HG02798 (cell line): ENCODE measurements at regions not wholly inside any gene's neighbourhood (a gene's known extent, or its start where the extent isn't known, plus 50 kb on each side); places are given as distances from the start of the nearest gene placed in this dataset.
"Not testable (repeated sequence)": the region's sequence is repeated elsewhere in the genome, so short reads cannot be mapped to it uniquely, and the experiment has no call there.

Experiments used
- ATAC-seq: cut with Tn5 transposase; IDR thresholded peaks from one replicate; pipeline ENCODE4 v1.9.1; 2021; ENCODE audit warnings: mild to moderate bottlenecking; ENCODE audit not compliant: unreplicated experiment, poor library complexity

GRCh38 chr15:99481113-99481950 lies 84.5 kb upstream of the MEF2A start:
- ATAC-seq = no peak

DNA sequence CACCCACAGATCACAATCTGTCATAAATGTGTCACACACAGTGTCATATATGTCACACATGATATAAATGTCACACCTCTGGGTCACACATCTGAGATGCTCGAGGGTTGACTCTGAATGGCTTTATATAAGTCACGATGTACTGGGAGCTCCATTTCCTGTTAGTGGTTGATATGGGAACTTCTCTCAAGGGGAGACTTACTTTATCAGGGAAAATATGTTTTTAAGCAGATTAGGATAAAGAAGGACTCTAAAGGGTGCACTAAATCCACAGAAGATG lies 83.9 kb upstream of the MEF2A start:
- no peak for ATAC-seq

GRCh38 chr15:99482993-99483392 lies 82.8 kb upstream of the MEF2A start:
- ATAC-seq = no peak

DNA sequence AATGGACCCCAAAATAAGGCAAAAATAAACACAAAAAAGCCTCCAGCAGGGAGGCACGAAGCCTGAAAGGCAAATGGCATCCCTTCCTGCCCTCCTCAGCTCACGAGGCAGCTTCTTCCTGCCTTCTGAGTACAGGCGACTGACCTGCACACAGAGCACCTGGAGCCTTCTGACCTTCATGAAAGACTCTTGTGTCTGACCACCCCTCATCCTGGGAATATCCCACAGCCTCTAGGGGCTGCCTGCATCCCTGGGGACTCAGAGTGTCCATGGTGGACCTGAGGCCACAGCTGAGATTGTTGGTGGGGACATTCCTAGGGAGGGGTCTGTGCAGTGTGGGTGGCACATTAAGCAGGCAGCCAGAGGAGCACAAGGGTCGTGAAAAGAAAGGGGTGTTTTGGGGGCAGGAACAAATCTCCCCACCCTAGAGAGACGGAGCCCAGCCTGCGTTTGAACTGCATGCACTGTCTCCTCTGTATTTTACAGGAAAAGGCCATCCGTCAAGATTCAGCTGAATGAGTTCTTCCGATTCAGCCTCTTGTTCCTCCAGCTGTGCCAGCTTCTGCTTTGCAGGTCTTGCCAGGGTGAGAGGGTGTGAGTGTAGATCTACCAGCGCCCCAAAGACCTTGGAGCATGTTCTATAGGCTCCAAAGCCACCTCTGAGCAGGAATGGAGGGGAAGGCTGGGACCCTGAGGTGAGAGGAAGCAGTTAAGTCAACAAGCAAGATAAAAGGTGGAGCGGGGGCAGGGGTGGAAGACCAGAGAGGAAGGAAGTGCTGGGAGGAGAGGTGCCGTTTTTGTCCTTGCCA lies 80.4 kb upstream of the MEF2A start:
- no peak for ATAC-seq

GRCh38 chr15:99485992-99486370 lies 79.8 kb upstream of the MEF2A start:
- ATAC-seq = no peak

- ATAC-seq = no peak
These were observed 79.1 kb upstream of the MEF2A start for GRCh38 chr15:99486371-99487336.

DNA sequence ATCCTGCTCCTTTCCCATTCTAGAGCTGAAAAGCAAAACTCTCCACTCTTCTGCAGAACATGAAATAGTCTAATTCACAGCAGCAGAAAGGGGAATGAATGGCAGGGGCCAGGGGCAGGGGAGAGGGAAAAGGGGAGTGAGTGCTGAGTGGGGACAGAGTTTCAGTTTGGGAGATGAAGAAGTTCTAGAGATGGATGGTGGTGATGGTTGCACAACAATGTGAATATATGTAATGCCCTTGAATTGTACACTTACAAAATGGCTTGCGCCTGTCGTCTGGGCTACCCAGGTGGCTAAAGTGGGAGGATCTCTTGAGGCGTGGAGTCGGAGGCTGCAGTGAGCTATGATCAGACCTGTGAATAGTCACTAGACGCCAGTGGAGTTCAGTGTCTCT lies 78.5 kb upstream of the MEF2A start:
- no peak for ATAC-seq

DNA sequence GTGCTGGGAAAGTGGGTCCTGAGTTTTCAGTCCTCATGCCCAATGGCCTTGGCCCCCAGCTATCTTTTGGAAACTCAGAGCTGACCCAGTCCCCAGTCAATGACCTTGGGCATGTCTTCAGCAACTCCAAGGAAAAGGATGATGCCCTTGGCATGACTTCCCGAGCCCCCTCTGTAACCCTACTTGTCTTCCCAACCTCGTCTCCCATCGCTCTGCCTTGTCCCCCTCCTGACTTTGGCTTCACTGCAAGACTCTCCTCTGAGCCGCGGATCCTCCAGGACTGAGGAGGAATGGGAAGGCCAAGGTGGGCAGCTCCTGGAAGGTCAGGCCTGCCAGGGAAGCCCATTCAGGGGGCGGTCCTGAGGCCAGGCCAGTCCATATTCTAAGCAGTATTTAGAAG lies 73.5 kb upstream of the MEF2A start:
- ATAC-seq = no peak

GRCh38 chr15:99492716-99493115 lies 73.1 kb upstream of the MEF2A start:
- no peak for ATAC-seq

GRCh38 chr15:99493461-99493860 lies 72.3 kb upstream of the MEF2A start:
- no peak for ATAC-seq

DNA sequence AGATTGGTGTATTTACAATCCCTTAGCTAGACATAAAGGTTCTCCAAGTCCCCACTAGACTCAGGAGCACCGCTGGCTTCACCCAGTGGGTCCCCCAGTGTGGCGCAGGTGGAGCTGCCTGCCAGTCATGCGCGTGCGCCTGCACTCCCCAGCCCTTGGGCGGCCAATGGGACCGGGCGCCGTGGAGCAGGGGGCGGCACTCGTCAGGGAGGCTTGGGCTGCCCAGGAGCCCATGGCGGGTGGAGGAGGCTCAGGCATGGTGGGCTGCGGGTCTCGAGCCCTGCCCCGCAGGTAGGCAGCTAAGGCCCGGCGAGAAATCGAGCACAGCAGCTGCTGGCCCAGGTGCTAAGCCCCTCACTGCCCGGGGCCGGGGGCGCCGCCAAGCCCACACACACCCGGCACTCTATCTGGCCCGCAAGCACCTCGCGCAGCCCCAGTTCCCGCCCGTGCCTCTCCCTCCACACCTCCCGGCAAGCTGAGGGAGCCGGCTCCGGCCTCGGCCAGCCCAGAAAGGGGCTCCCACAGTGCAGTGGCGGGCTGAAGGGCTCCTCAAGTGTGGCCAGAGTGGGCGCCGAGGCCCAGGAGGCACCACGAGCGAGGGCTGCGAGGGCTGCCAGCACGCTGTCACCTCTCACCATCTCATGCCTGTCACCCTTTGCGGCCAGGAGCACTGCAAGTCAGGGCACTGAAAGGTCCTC lies 71.1 kb upstream of the MEF2A start:
- not testable (repeated sequence) for ATAC-seq

DNA sequence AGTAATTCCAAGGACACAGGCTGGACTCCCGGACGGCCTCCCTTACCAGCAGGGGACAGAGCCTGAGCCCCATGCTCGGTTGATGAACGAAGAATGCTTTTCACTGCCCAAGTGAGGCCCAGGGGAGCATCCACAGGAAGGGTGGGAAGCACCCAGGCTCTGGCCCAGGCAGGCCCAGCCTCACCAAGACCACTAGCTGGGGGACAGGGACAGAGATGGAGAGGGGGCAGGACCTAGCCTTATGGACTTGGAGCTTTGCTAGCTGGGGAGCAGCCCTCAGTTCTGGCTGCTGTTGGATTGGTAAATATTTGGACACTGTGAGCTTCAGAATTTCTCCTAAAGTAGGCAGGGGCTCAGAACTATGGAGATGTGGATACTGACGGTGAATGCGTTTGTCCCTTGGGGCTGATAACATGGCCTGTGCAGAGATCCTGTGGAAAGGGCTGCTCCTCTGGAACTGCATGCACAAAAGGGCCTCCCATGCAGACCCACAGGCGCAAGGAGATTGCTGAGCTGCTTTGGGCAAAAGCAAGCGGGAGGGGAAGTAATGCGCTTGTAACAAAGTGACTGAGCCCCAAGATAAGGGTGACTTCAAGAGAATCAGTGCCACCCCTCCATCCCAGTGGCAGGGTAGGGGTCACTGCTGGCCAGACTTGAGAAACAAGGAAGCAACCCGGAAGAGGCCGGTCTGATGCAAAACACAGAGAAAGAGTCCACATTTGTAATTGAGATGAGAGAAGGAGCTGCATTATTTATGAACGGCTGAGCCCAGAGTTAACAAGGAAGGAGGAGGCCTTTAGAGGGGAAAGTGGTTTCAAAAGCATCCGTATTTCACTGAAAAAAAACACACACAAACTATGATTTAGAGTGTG lies 70.1 kb upstream of the MEF2A start:
- no peak for ATAC-seq

- ATAC-seq = no peak
These were observed 69.5 kb upstream of the MEF2A start for GRCh38 chr15:99496302-99496629.

GRCh38 chr15:99502182-99502581 lies 63.6 kb upstream of the MEF2A start:
- peak; percentile 75 for ATAC-seq

- no peak for ATAC-seq
These were observed 63.1 kb upstream of the MEF2A start for GRCh38 chr15:99502661-99503060.

DNA sequence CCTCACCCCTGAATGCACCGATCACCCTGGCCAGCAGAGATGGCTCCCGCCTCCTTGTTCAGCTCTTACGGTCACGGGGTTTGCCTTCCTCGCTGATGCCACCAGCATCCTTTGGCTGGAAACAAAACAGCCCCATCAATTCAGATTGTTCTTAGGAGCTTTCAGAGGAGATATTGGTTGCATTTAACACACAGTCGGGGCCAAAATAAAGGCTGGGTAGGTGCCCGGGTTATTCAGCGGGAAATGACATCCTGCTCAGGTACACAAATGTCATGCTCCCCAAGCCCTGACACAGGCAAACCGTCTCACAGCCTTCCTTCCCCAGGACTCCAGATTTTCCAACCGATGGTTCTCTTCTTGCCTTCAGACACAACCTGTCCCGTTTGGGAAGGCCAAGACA lies 62.4 kb upstream of the MEF2A start:
- ATAC-seq = no peak

GRCh38 chr15:99504071-99504822 lies 61.5 kb upstream of the MEF2A start:
- ATAC-seq = peak; percentile 6

DNA sequence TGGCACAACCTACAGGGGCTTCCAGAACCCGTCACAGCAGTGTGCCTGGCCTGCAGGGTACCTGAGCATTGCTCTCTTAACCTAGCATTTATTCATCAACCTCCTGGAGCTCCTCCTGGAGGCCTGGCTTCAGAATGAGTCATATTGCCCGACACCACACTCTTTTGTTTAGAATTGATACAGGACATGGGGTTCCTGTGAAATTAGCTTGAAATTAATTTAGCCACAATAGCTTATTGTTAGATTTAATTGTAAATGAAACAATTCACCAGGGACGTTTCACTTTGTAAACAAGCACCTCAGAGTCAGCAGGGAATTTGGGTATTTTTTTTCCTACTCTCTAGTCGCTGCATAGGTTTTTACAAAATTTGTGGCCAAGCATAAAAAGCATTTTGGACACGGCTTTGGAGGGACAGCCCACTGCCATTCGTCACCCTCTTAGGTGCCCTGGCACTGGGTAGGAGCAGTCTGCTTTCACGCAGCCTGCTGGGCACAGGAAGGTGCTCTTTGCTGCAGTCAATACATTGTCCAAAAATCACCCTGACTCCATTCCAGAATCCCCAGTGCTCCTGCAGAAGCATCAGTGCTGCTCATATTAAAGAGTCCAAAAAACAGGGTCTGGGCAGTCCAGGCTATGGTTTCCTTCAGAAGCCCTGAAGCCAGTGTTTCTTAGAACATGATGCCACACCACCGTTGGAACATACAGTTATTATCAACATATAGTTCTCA lies 60.8 kb upstream of the MEF2A start:
- ATAC-seq = peak; percentile 35
